AG04449 (cell line): ENCODE measurements at regions not wholly inside any gene's neighbourhood (a gene's known extent, or its start where the extent isn't known, plus 50 kb on each side); places are given as distances from the start of the nearest gene placed in this dataset.
A peak's percentile ranks its signal among the peaks of the same experiment; 100 is the strongest.
"Not testable (repeated sequence)": the region's sequence is repeated elsewhere in the genome, so short reads cannot be mapped to it uniquely, and the experiment has no call there.

ENCODE experiments used
- CTCF ChIA-PET: fragments of 350-600 bp; formaldehyde crosslinking; extraction: SDS; loops from one replicate; lab custom pipeline; 2021; ENCODE audit warnings: antibody characterized with exemption; lab: Yijun Ruan, JAX
- POLR2A ChIA-PET: fragments of 400-600, 350-600 bp; formaldehyde crosslinking; extraction: SDS; loops from one replicate; lab custom pipeline; 2020; ENCODE audit warnings: antibody characterized with exemption, inconsistent platforms; lab: Yijun Ruan, JAX
- DNase-seq: peaks from one replicate; pipeline ENCODE4 v3.0.0-alpha.2; 2010; ENCODE audit warnings: low read depth, low spot score
- H3K4me3 ChIP-seq: 2 replicates; pipeline ENCODE4 v1.5.1; 2011; ENCODE audit warnings: low read depth, mild to moderate bottlenecking, control low read depth, low read length
- TF ChIP-seq, protein P1 (sequence below): IDR thresholded peaks from one replicate; pipeline ENCODE4 v1.5.1; 2011; ENCODE audit warnings: mild to moderate bottlenecking, moderate library complexity, low read length, control low read depth, inconsistent platforms; ENCODE audit not compliant: insufficient read depth; ENCODE audit errors: missing control alignments

DNA sequence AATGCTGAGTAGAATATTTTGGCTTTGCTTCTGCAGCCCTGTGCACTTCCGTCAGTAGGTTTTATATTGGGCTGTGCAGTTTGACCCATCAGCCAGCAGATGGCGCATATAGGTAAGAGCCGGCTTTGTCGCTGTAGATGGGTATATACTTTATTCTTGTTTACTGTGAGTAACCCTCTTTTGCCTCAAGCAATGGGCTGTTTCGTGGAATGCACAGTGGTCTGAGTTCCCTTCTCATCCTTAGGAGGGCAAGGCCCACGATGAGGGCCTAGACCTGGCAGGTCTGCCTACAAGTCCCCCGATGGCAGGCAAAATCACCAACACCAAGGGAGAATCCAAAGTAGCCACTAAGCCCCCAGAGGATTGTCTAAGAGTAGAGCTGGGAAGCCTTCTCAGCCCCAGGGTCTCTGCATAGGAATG, 1002.9 kb upstream of the KCND2 start:
- no peak overlapping the region for H3K4me3 ChIP-seq
- TF ChIP-seq, protein P1, sequence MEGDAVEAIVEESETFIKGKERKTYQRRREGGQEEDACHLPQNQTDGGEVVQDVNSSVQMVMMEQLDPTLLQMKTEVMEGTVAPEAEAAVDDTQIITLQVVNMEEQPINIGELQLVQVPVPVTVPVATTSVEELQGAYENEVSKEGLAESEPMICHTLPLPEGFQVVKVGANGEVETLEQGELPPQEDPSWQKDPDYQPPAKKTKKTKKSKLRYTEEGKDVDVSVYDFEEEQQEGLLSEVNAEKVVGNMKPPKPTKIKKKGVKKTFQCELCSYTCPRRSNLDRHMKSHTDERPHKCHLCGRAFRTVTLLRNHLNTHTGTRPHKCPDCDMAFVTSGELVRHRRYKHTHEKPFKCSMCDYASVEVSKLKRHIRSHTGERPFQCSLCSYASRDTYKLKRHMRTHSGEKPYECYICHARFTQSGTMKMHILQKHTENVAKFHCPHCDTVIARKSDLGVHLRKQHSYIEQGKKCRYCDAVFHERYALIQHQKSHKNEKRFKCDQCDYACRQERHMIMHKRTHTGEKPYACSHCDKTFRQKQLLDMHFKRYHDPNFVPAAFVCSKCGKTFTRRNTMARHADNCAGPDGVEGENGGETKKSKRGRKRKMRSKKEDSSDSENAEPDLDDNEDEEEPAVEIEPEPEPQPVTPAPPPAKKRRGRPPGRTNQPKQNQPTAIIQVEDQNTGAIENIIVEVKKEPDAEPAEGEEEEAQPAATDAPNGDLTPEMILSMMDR = peak; percentile 67
- ChIA-PET CTCF (no interaction called here), POLR2A (no interaction called here)
- peak; percentile 1 for DNase-seq

DNA sequence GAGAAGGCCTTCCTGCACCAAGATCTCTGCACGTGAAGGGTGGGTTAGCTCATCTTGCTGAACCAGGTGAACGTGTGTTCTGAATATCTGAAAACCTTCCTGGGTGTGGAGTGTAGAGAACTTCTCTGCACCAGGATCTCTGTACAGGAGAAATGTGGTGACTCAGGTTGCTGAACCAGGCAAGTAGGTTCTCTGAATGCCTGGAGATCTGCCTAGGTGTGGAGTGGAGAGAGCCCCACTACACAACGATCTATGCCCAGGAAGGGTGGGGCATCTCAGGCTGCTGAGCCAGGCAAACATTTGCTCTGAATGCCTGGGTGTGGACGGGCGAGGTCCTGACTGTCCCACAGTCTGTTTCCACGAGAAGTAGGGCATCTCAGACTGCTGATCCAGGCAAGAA, 1002.3 kb upstream of the KCND2 start:
- ChIA-PET CTCF (no interaction called here), POLR2A (no interaction called here)
- DNase-seq = no peak
- H3K4me3 ChIP-seq = no peak overlapping the region
- TF ChIP-seq, protein P1 = no peak

DNA sequence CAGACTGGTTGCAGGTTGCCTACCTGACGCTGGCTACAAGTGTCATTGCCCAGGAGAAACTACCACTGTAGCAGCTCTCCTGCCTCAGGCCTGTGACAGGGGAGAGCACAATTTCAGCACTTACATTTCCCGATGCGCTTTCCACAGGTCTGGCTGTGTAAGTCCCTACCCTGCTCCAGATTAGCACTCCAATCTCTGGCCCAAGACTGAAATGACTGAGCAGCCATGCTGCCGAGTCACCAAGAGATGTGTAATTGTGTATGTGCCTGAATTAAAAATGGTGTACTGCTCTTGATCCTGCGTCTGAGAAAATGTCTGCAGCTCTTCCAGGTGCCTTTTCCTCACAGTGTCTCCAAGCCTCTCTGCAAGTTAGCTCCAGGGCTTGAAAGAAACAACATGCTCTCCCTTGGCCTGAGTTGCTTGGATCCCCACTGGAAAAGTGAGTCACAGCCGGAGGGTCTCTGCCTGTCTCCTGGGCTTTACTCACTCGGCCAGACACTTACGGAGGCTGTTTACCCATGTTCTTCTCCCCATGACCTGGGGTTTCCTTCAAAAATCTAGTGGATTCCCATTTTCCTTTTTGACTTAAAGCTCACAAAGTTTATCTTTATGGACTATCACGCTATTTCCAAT, 1001.7 kb upstream of the KCND2 start:
- POLR2A ChIA-PET = no interaction called here
- CTCF ChIA-PET = interaction anchor here (1.2 kb wide), 1 partner anchor 999 kb away, joined by 5 read pairs; no protein-coding TSS in a partner anchor
- DNase-seq = no peak
- TF ChIP-seq, protein P1 = no peak
- H3K4me3 ChIP-seq = no peak overlapping the region

DNA sequence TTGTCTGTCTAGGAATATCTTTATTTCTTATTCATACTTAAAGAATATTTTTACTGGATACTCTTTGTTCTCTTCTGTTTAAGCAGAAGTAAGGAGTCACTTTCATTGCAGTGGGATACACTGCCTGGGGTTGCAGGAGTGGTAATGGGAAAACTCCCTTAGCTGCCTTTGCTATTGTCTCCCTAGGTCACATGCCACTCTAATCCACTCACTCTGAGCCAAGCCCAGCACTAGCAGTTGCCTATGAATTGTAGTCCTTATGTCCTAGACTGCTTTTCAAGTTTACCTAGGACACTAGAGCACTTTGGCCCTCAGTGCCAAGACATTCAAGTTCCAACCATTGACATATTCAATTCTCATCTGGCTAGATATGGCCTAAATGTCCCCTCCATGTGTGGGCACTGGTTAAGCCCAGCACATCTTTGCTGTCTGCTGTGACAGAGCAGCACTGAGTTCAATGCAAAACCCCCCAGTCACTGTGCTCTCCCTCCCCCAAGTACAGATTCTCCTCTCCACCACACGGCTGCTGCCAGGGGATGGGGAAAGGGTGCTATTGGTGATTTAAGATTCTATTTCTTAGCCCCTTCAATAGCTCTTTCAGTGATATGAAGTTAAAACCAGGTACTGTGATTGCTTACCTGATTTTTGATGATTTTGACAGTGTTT, 991.7 kb upstream of the KCND2 start:
- DNase-seq = no peak
- no peak overlapping the region for H3K4me3 ChIP-seq
- CTCF ChIA-PET = no interaction called here
- POLR2A ChIA-PET = no interaction called here
- TF ChIP-seq, protein P1 = no peak

DNA sequence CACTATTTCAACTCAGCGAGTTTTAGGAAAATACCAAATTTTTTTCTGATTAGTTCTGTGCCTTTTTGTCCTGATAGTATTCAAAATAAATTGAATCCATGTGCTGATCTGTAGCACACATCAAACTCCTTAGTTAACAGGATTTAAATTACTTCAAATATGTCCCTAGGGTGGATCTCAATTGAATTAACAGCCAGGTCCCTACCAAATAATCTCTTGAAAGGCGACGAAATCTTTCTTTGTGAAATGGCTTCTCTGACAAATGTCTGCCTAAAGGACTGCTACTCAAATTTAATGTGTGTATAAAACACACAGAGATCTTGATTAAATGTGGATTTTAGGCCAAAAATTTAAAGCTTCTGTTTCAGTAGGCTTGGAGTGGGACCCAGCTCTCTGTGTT, 989.6 kb upstream of the KCND2 start:
- H3K4me3 ChIP-seq = no peak overlapping the region
- ChIA-PET POLR2A (no interaction called here), CTCF (no interaction called here)
- TF ChIP-seq, protein P1 = no peak
- DNase-seq = no peak

DNA sequence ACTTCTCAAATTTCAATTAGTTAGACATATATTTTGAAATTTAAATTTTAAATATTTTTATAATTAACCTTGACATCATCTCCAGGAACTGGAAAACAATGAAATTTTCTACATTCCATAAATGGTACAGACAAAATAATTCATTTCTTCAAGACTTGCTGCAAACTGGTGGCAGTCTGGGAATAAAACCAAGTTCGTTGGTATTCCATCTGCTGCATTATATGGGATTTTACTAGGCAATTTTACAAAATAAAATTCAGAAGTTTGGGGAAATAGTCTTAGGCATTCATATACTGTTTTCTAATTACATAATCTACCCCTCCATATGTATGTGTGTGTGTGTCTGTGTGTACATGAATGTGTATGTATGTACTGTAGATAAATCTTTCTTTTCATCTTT, 984.6 kb upstream of the KCND2 start:
- ChIA-PET CTCF (no interaction called here), POLR2A (no interaction called here)
- no peak for DNase-seq
- TF ChIP-seq, protein P1 = no peak
- H3K4me3 ChIP-seq = no peak overlapping the region

DNA sequence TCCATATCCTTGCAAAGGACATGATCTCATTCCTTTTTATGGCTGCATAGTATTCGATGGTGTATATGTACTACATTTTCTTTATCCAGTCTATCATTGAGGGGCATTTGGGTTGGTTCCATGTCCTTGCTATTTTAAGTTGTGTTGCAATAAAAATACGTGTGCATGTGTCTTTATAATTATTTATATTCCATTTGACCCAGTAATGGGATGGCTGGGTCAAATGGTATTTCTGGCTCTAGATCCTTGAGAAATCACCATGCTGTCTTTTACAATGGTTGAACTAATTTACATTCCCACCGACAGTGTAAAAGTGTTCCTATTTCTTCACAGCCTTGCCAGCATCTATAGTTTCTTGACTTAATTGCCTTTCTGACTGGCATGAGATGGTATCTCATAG, 972.6 kb upstream of the KCND2 start:
- H3K4me3 ChIP-seq, DNase-seq, CTCF ChIA-PET, POLR2A ChIA-PET: not testable (repeated sequence)
